NCI-H1436 (cell line): ENCODE measurements at regions not wholly inside any gene's neighbourhood (a gene's known extent, or its start where the extent isn't known, plus 50 kb on each side); places are given as distances from the start of the nearest gene placed in this dataset.

Experiments used
- DNase-seq: peaks from one replicate; lab custom pipeline; 2025; lab: John Stamatoyannopoulos, UW

DNA sequence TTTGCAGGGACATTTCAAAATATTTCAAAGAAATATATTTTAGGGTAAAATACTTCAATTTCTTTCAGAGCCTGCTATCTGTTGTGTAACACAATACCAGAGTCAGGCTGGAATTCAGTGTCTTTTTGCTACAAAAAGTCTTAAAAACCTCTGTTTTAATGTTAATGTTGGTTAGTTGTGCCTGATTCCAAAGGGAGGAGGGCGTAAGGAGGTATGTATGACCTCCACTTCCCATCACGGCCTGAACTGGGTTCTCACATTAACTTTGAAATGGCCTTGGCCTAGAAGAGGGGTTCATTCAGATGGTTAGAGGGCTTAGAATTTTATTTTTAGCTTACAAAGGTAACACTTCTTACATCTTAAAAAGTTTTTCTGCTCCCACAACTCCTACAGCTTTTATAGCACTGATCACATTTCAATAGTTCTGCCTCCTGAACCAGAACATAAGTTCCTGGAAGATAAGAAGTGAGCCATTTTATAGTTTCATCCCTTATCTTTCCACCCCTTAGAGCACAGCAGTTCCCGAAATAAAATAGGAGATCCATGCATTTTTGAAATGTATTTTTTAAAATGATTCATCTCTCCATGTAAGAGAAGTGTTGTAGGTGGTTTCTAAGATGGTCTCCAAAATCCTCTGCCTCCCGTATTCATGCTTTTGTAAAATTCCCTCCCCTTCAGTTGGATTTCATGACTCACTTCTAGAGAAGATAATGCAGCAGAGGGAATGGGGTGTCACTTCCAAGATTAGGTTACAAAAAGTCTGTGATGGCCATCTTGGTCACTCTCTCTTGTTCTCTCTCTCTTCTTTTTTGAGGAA is 543.1 kb upstream of the NECTIN3 start:
- DNase-seq, result no peak

DNA sequence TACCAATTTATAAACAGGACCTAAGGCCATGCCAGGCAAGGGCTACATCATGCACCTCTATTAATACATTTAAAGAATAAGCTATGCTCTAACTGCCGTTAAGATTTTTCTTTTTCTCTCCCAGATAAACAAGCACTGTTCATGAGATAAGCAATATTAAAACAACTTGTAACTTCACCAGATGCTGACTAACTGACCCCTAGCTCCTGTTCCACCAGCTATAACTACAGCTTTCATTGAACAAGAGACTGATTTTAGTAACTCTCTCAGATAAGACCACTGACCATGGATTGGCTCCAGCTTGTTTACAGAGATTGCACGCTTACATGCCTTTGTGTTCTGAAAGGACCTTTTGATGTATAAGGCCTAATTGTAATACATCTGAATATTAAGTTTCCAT is 540.7 kb upstream of the NECTIN3 start:
- no peak for DNase-seq

DNA sequence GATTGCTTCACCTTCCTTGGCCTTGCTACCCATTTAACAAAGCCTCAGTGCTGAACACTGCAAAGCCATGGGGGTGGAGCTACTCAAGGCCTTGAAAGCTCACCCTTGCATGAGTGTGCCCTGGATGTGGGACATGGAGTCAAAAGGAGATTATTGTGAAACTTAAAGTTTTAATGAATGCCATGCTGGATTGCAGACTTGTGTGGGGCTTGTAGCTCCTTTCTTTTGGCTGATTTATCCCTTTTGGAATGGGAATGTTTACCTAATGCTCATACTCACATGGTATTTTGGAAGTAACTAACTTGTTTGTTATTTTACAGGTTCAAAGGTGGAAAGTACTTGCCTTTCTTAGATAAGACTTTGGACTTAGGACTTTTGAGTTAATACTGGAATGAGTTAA is 538.5 kb upstream of the NECTIN3 start:
- DNase-seq, result no peak

DNA sequence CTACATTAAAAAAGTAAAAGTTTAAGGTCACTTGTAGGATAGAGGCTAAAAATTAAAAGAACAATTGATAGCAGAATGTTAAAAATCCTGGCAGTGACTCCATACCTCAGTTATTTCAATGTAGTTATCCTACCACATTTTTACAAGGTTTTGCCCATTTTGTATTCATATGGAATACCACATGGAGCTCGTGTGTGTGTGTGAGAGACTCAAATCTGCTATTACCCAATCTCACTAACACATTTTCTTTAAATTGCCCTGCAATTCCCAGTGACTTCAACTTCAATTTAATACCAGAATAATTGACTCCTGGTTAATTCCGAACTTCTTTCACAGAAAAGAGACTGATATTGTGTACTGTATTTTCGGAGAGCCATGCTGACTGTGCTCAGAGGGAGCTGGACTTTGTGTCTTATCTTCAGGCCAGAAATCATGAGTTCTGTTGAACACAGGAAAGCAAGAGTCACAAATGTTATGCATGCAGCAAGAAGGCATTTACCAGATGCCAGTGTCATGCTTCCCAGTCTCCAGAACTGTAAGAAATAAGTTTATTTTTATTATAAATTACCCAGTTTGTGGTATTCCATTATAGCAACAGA is 529.0 kb upstream of the NECTIN3 start:
- no peak for DNase-seq

DNA sequence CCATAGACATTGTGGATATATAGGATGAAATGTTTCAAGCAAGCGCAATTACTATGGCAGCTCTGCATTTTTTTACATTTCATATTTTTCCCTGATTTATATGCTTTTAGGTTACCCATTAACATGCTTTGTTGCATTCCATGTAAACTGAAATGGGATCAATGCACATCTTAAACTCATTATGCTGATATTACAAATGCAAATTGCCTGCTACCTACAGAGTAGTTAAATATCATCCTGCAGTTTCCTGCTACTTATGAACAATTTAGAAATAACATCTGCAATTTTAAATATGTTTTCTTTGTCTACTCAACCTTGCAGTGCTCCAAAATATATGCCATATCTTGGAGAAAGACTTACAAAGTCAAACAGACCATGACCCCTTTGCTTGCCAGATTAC is 526.9 kb upstream of the NECTIN3 start:
- DNase-seq, result no peak

DNA sequence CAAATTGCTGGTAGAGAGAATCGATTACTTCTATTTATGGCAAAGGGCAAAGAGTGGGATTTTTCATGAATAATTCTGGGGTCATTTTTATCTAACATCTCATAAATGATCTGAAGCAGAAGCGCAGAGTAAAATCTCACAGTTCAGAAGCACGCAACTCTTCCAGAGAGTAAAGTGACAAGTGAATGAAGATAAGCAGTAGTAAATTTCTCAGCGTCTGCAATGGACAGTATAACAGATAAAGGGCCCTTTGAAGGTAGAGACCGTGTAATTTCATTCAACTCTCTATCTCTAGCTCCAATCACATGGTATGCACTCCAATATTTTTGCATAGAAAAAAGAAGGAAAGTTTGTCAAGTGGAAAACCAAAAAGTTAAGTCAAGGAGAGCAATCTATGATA is 521.1 kb upstream of the NECTIN3 start:
- DNase-seq, result no peak

DNA sequence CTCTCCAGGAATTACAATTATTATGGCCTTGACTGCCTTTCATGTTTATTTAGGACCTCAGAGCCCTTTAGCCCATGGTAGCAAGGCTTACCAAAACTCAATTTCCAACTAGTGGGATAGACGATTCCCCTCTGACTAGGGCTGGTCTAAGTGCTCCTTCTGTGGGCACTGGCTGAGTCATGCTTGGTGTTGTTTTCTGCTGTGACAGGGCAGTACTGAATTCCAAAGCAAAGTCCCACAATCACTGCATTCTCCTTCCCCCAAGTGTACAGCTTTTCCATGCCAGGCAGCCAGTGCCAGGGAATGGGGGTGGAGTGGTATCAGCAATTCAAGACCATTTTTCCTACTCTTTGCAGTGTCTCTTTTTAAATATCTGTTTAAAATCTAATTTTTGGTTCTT is 509.0 kb upstream of the NECTIN3 start:
- no peak for DNase-seq

DNA sequence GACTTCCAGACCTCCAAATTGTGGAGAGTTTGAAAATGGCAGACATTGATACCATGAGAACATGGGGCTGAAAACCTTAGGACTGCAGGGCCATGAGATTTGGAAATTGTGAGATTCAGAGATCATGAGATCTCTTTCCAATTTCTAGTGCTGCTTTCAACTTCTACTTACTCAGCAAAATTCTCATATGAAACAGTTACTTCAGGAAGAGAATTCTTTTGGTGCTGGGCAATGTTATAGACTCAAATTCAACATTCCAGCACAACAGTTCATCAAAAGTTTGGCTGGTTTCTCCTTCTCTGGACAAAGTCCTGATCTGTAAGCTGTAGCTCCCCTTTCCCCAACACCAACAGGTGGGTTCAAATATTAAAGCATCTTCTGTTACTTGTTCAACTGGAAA is 506.9 kb upstream of the NECTIN3 start:
- no peak for DNase-seq

DNA sequence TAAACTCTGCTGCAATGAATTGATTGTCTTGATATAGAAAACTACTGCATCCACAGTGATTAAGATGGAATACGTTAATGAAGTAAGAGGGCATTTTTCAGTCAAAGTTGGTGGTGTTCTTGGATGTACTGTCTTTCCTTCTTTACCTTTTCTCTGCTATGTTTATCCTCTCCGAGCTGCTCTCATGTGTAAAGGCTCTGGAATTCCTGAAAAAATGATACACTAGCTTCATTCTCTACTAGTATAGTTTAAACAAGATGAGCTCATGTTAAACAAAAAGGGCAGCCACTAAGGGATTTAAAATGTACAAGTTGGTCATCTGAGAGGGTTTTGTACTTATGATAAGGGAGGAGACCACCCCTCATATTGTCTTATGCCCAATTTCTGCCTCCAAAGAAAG is 504.6 kb upstream of the NECTIN3 start:
- DNase-seq, result no peak

DNA sequence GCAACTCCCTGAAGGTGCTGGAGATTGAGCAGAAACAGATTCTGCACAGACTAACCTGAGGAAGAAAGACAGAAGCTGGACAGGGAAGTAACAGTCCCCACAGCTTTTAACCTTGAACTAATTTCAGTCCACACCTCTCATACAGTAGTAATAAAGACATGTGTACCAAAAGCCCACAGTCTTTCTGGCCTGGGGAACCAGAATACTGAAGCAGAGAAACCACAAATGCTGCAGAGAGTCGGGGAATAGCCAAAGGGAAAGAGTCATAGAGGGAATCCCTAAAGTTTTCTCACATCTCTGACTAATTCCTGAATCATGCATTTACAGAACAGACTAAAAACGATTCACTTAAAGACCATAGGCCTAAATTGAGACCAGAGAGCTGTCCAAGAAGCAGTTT is 503.4 kb upstream of the NECTIN3 start:
- DNase-seq, result no peak

DNA sequence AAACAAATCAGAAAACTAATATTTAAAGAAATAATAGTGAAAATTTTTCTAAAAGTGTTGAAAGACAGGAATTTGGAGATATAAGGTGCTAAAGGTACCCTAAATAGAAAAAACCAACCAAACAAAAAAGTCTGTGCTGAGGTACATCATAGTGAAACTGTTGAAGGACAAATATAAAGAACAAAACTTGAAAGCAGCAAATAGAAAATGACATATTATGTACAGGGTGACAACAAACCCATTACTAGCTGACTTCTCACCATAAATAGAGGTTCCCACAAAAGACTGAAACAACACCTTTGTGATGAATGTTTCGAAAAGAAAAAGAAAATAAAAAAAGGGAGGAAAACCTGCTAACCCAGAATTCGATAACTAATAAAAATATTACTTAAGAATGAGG is 502.5 kb upstream of the NECTIN3 start:
- DNase-seq, result no peak

DNA sequence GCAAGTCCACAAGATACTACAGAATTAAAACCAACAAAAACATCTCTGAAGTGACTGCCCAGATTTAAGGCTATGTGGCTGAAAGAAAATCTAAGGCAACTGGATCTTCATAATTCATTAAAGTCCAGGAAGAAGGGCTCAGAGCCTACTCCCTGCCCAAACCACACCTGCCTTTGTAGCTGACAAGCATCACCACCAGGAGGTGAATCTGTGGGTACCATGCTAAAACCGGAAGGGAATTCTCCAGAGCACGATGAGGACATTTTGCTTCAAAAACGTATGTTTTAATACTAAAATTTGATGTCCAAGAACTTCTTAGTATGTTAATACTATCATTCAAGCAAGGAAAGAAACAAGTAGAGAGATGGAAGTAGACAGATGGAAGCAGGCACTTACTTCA is 495.9 kb upstream of the NECTIN3 start:
- no peak for DNase-seq

DNA sequence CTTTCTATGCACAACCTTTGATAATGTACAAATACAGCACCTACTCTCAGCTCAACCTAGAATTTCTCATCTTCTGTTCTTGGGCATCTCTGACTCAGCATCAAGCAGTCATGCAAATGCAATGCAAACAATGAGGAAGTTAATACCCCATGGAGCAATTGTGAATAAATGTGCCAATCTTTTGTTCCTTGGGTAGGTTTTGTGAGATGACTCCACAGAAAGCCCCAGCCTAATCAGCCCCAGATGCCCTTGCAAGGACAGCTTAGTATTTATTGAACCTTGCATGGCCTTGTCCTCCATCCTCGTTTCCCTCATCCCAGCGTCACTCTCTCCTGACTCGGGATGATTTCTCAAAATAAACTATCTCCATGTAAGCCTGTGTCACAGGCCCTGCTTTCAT is 494.7 kb upstream of the NECTIN3 start:
- no peak for DNase-seq

DNA sequence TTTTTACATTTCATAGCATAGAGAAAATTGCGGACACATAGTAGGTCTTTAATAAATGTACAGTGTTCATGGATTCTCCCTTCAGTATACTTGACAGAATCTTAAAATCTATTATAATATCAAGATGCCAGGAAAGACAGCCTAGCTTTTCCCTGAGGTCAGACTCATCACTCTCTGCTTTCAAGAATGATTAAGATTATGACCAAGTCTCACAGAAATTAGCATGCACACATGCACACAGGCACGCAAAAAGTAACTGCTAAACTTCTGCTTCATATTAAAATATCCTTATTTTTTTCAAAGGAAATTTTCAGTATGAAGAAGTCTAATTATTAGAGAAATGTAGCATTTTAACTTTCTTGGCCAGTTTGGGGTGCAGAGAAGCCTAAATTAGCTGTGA is 493.8 kb upstream of the NECTIN3 start:
- DNase-seq, result no peak

DNA sequence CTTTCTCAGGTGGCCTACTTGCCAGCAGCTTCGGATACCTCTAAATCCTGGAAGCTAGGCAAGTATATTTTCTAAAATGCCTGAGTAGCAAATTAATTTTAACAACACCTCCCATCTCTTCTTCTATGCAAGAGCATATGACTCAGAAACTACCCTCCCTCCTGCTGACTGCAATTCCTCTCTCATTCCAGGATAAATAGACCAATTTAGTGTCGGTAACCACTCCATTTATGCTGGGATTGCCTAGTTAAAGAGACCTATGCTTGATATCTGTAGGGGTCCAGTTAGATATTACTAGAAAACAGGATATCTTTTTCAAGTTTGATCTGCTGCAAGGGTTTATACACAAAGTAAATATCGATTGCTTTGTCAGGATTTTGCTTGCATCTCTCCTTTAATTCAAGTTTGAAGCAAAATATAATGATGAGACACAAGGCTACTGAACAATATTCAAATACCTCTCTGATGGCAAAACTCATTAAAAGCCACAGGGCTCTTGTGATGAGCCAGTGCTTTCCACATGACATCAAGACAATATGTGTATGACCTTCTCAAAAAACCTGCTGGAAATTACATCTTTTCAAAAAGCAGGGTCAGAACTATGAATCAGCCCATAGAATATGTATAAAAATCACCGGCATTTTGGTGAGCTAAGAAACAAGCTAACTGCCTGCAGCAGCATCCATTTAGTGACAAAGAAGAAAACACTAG is 491.6 kb upstream of the NECTIN3 start:
- DNase-seq, result no peak

DNA sequence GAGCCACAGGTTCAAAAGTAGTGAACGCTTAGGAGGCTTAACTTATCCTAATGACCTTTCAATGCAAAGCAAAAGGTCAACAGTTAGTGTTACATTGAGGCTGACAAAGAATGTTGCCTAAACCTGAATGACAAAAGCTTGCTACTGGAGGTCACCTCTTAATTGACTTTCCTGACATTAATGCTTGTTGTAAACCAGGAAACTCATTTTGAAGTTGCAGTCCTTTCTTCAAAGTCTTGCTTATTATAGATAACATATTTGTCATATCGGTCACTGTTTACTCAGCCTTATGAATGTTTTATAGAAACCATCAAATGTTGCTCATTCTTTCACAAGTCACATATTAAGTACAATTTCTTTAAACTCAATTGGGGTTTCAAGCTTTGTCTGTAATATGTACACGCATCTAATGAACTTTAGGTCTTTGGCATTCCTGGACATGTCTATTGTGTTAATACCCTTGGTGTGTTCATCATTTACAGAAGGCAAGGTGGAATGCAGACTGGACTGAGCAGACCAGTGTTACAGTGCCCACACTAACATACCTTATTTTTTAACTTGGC is 488.2 kb upstream of the NECTIN3 start:
- no peak for DNase-seq

DNA sequence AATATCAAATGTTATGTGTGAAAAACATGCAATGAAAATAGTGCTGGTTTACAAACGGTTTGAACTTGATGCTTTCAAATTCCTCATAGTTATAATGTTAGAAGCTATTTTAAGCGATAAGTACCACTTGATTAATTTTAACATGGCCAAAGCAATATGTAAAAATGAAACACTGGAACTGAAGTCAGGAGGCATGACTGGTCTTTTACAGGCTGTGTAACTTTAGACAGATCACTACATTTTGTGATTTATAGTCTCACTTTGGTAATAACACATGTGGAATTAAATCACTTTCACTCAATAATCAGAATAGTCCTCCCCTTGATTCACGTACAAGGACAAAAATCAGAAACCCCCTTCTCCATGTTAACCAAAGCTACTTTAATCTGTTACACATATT is 482.7 kb upstream of the NECTIN3 start:
- no peak for DNase-seq

DNA sequence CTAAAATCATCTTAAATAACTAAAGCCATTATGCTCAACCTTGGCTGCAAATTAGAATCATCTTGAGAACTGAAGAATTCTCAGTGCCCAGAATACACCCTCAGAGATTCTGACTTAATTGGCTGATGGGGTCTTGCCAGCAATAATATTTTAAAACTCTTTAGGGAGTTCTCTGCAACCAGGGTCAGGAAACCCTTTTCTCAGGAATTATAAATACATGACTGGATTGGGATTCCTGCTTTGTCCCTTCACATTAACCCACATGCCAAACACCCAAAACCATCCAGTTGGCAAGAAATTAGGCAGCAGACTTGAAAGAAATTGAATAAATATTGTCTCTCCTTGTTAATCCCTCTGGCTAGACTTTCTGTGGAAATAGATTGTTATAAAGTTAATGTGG is 482.3 kb upstream of the NECTIN3 start:
- no peak for DNase-seq

DNA sequence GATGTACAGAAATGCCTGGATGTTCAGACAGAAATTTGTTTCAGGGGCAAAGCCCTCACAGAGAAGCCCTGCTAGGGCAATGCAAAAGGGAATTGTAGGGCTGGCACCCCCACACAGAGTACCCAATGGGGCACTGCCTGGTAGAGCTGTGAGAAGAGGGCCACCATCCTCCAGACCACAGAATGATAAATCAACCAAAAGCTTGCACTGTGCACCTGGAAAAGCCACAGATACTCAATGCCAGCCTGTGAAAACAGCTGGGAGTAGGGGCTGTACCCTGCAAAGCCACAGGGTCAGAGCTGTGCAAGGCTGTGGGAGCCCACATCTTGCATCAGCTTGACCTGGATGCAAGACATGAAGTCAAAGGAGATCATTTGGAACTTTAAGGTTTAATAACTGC is 477.9 kb upstream of the NECTIN3 start:
- no peak for DNase-seq

DNA sequence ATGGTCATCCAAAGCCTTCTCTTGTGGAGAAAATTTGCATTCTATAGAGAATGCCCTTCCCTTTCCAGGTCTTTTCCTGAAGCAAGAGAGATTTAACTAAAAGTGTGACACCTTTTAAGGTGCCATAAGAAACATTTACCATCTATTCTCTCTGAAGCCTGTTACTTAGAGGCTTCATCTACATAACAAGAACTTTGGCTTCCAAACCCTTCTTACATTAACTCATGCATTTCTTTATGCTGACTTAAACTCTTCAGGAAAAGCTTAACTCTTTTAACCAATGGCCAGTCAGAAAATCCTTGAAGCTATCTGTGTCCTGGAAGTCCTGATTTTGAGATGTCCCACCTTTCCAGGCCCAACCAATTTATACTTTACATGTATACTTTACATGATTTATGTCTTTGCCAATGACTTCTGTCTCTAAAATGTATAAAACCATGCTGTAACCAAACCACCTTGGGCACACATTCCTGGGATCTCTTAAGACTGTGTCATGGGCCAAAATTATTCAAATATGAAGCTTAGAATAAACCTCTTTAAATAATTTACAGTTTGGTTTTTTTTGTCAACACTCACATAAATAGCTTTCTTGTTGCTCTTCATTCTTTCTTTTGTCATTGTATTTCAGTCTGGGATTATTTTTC is 472.6 kb upstream of the NECTIN3 start:
- DNase-seq, result no peak

DNA sequence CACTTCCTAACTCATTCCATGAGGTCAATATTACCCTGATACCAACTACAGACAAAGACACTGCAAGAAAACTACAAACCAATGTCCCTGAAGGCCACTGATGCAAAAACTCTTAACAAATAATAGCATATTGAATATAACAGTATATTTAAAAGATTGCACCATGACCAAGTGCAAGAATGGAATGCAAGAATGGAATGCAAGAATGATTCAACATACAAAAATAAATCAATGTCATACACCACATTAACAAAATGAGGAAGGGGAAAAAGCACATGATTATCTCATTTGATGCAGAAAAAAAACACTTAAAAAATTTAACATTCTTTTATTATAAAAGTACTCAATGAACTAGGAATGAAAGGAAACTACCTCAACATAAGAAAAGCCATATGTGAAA is 463.1 kb upstream of the NECTIN3 start:
- DNase-seq, result no peak

DNA sequence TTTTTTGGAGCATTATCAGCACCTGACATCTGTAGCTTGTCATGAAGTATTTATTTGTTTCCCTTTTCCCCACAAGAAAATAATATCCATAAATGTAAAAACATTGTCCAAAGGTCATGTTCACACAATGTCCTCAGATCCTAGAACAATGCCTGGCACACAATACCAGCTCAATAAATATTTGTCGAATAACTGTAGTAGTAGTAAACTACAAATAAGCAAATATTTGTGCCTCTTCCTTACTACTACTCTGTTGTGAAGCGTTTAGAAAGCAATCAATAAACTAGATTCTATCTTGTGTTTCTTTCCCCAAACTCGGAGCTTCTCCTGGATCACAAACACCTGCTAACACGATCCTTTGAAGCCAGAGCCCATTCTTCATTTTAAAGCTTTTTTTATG is 459.6 kb upstream of the NECTIN3 start:
- no peak for DNase-seq

DNA sequence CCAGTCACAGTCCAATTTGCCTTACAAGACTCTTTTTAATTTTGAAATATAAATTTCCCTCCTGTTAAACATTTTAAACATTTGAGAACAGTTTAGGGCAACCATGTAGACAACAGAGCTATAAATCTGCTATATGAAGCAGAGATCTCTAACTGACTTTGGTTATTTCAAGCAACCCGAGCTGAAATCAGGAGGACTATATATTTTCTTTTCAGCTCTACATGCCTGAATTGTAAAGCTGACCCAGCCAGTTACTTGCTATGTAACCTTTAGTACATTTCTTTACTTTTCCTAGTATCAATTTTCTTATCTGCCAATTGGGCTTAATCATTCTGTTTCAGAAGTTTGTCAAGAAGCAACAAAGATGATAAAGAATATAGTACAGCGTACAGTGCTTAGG is 457.4 kb upstream of the NECTIN3 start:
- DNase-seq, result no peak
